ENCODE measurements at regions not wholly inside any gene's neighbourhood (a gene's known extent, or its start where the extent isn't known, plus 50 kb on each side); places are given as distances from the start of the nearest gene placed in this dataset.

- intact Hi-C loops (cut with DNase I) = no loop called here
- ATAC-seq (ENCODE audit: low FRiP score) = no peak
- no peak for DNase-seq
- no peaks in the 10 kb centered on the region for H3K4me1 ChIP-seq (ENCODE audit: control insufficient read depth in 1 of 2, insufficient read depth in 2 of 2, low read length in 2 of 2)
- 76 to 79% methylated on average over 3 of the region's 3 CpGs for WGBS, 2 donors
- no peak overlapping the region for H3K4me3 ChIP-seq (ENCODE audit: low read length in 2 of 2)
- no peak overlapping the region for H3K27ac ChIP-seq (ENCODE audit: low read depth in 1 of 2, low read length in 2 of 2)
- H3K9me3 ChIP-seq (ENCODE audit: control insufficient read depth, low read length) = no peaks in the 10 kb centered on the region
- H3K36me3 ChIP-seq (ENCODE audit: control insufficient read depth in 1 of 2, insufficient read depth in 2 of 2, low read length in 1 of 2) = no peaks in the 10 kb centered on the region
- H3K27me3 ChIP-seq (ENCODE audit: control insufficient read depth in 1 of 2, insufficient read depth in 2 of 2, low read length in 1 of 2) = no peaks in the 10 kb centered on the region
These were observed 101.0 kb upstream of the PTPRR start for GRCh38 chr12:71021491-71021890.

GRCh38 chr12:71019282-71019831, 98.8 kb upstream of the PTPRR start:
- H3K4me3 ChIP-seq (ENCODE audit: low read length in 2 of 2) = no peak overlapping the region
- no peaks in the 10 kb centered on the region for H3K27me3 ChIP-seq (ENCODE audit: control insufficient read depth in 1 of 2, insufficient read depth in 2 of 2, low read length in 1 of 2)
- H3K4me1 ChIP-seq (ENCODE audit: control insufficient read depth in 1 of 2, insufficient read depth in 2 of 2, low read length in 2 of 2) = no peaks in the 10 kb centered on the region
- ATAC-seq (ENCODE audit: low FRiP score) (no peak), DNase-seq (no peak)
- intact Hi-C loops (cut with DNase I) = loop anchor here in 1 of 2 donors (10.0 kb wide), 2 partner anchors 165 to 425 kb away; no protein-coding TSS in a partner anchor
- H3K27ac ChIP-seq (ENCODE audit: low read depth in 1 of 2, low read length in 2 of 2) = no peak overlapping the region
- no peaks in the 10 kb centered on the region for H3K9me3 ChIP-seq (ENCODE audit: control insufficient read depth, low read length)
- 83% methylated on average over 6 of the region's 6 CpGs for WGBS, 2 donors
- no peaks in the 10 kb centered on the region for H3K36me3 ChIP-seq (ENCODE audit: control insufficient read depth in 1 of 2, insufficient read depth in 2 of 2, low read length in 1 of 2)

DNA sequence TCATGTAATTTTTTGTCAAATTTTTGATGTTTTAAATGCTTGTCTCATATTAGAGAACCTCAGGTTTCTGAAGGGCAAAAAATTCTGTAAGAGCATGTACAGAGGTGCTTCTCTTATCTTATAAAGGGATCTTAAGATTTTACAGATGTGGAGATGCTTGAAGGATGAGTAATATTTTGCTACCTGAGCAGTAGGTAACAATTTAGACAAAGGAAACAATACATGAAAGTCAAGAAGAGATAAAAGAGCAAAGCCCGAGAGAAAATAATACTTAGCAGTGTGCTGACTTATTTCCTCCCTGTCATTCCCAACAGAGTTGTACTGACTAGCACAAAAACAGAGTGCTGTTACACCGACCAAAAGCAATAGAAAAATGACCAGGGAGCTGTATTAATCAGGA, 98.1 kb upstream of the PTPRR start:
- 79 to 81% methylated on average over 2 of the region's 2 CpGs for WGBS, 2 donors

GRCh38 chr12:71014180-71014785, 93.7 kb upstream of the PTPRR start:
- no peak for ATAC-seq (ENCODE audit: low FRiP score)
- Histone ChIP-seq H3K4me1 (ENCODE audit: control insufficient read depth in 1 of 2, insufficient read depth in 2 of 2, low read length in 2 of 2) (no peaks in the 10 kb centered on the region), H3K4me3 (ENCODE audit: low read length in 2 of 2) (no peak overlapping the region), H3K27ac (ENCODE audit: low read depth in 1 of 2, low read length in 2 of 2) (no peak overlapping the region), H3K36me3 (ENCODE audit: control insufficient read depth in 1 of 2, insufficient read depth in 2 of 2, low read length in 1 of 2) (no peaks in the 10 kb centered on the region), H3K9me3 (ENCODE audit: control insufficient read depth, low read length) (no peaks in the 10 kb centered on the region), H3K27me3 (ENCODE audit: control insufficient read depth in 1 of 2, insufficient read depth in 2 of 2, low read length in 1 of 2) (no peaks in the 10 kb centered on the region)
- WGBS, 2 donors = 3 to 9% methylated on average over 2 of the region's 2 CpGs
- no peak for DNase-seq
- intact Hi-C loops (cut with DNase I) = loop anchor here (2.0 to 10.0 kb wide), 5 partner anchors 157 to 419 kb away; no protein-coding TSS in a partner anchor

More for the DNA sequence above, 98.1 kb upstream of the PTPRR start:
- no peaks in the 10 kb centered on the region for H3K27me3 ChIP-seq (ENCODE audit: control insufficient read depth in 1 of 2, insufficient read depth in 2 of 2, low read length in 1 of 2)
- DNase-seq (no peak), ATAC-seq (ENCODE audit: low FRiP score) (no peak)
- intact Hi-C loops (cut with DNase I) = loop anchor here in 1 of 2 donors (10.0 kb wide), 2 partner anchors 164 to 424 kb away; no protein-coding TSS in a partner anchor
- no peaks in the 10 kb centered on the region for H3K36me3 ChIP-seq (ENCODE audit: control insufficient read depth in 1 of 2, insufficient read depth in 2 of 2, low read length in 1 of 2)
- no peaks in the 10 kb centered on the region for H3K9me3 ChIP-seq (ENCODE audit: control insufficient read depth, low read length)
- no peak overlapping the region for H3K4me3 ChIP-seq (ENCODE audit: low read length in 2 of 2)
- no peaks in the 10 kb centered on the region for H3K4me1 ChIP-seq (ENCODE audit: control insufficient read depth in 1 of 2, insufficient read depth in 2 of 2, low read length in 2 of 2)
- H3K27ac ChIP-seq (ENCODE audit: low read depth in 1 of 2, low read length in 2 of 2) = no peak overlapping the region

DNA sequence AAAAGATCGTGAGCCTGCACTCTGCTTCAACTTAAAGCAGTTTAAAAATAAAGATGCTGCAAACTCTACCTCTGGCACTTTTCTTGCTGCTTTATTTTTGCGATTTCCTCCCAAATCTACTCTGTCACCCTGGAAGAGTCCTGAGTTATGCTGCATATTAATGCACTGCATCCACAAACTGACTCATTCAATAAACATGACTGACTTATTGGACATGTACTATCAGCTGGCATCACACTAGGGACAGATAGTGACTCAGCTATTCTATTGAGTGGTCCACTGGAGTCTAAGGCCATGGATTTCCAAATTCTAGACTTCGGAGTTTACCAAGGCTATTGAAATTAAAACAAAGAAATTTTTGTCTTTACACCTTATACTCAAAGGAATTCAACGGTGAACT, 90.7 kb upstream of the PTPRR start:
- intact Hi-C loops (cut with DNase I) = loop anchor here (5.0 to 10.0 kb wide), 4 partner anchors 154 to 416 kb away; no protein-coding TSS in a partner anchor
- WGBS, 2 donors = 12 to 20% methylated on average over 4 of the region's 4 CpGs

GRCh38 chr12:71010143-71010479, 89.6 kb upstream of the PTPRR start:
- Histone ChIP-seq H3K4me1 (ENCODE audit: control insufficient read depth in 1 of 2, insufficient read depth in 2 of 2, low read length in 2 of 2) (no peaks in the 10 kb centered on the region), H3K36me3 (ENCODE audit: control insufficient read depth in 1 of 2, insufficient read depth in 2 of 2, low read length in 1 of 2) (no peaks in the 10 kb centered on the region), H3K27me3 (ENCODE audit: control insufficient read depth in 1 of 2, insufficient read depth in 2 of 2, low read length in 1 of 2) (no peaks in the 10 kb centered on the region), H3K27ac (ENCODE audit: low read depth in 1 of 2, low read length in 2 of 2) (no peak overlapping the region), H3K9me3 (ENCODE audit: control insufficient read depth, low read length) (no peaks in the 10 kb centered on the region), H3K4me3 (ENCODE audit: low read length in 2 of 2) (no peak overlapping the region)
- DNase-seq (no peak), ATAC-seq (ENCODE audit: low FRiP score) (no peak)
- 95 to 100% methylated on average over 1 of the region's 1 CpG for WGBS, 2 donors
- intact Hi-C loops (cut with DNase I) = loop anchor here (5.0 to 10.0 kb wide), 4 partner anchors 153 to 415 kb away; no protein-coding TSS in a partner anchor

More for the DNA sequence above, 90.7 kb upstream of the PTPRR start:
- ATAC-seq (ENCODE audit: low FRiP score) = peak; percentile 69
- no peaks in the 10 kb centered on the region for H3K27me3 ChIP-seq (ENCODE audit: control insufficient read depth in 1 of 2, insufficient read depth in 2 of 2, low read length in 1 of 2)
- no peak overlapping the region for H3K27ac ChIP-seq (ENCODE audit: low read depth in 1 of 2, low read length in 2 of 2)
- H3K4me3 ChIP-seq (ENCODE audit: low read length in 2 of 2) = no peak overlapping the region
- H3K9me3 ChIP-seq (ENCODE audit: control insufficient read depth, low read length) = no peaks in the 10 kb centered on the region
- no peaks in the 10 kb centered on the region for H3K4me1 ChIP-seq (ENCODE audit: control insufficient read depth in 1 of 2, insufficient read depth in 2 of 2, low read length in 2 of 2)
- no peaks in the 10 kb centered on the region for H3K36me3 ChIP-seq (ENCODE audit: control insufficient read depth in 1 of 2, insufficient read depth in 2 of 2, low read length in 1 of 2)
- DNase-seq = no peak

DNA sequence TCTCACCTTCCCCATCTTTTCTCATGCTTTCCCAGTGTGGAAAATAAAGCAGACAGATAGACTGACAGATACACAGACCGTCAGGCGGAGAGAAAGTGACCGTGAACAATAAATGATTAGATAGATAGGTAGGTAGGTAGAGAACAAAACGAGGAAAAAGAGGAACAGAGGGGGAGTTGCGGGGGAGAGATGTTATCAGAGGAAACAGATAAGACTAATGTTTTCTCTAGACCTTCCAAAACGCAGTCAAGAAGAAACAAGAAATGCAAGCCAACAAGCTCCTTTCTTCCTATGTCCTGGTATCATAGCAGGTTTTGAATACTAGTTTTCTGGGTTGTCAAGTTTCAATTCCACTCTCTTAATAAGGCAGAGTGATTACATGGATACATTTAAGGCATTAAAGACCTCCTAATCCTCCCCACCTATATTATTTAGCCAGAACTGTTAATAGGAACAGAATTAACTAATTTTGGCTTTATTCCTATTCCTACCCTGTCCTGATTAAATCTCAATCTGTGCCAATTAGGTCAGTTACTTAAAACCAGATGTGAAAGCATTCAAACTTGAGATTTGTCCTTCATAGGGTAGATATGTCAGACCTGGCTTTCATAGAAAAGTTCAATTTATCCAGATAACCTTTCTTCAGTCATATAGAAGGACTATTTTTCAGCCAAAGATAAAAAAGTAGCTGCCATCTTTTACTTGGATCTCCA, 89.0 kb upstream of the PTPRR start:
- Histone ChIP-seq H3K9me3 (ENCODE audit: control insufficient read depth, low read length) (no peaks in the 10 kb centered on the region), H3K4me3 (ENCODE audit: low read length in 2 of 2) (no peak overlapping the region), H3K36me3 (ENCODE audit: control insufficient read depth in 1 of 2, insufficient read depth in 2 of 2, low read length in 1 of 2) (no peaks in the 10 kb centered on the region), H3K27ac (ENCODE audit: low read depth in 1 of 2, low read length in 2 of 2) (no peak overlapping the region), H3K27me3 (ENCODE audit: control insufficient read depth in 1 of 2, insufficient read depth in 2 of 2, low read length in 1 of 2) (no peaks in the 10 kb centered on the region), H3K4me1 (ENCODE audit: control insufficient read depth in 1 of 2, insufficient read depth in 2 of 2, low read length in 2 of 2) (no peaks in the 10 kb centered on the region)
- WGBS, 2 donors = 78 to 80% methylated on average over 6 of the region's 6 CpGs
- intact Hi-C loops (cut with DNase I) = loop anchor here (5.0 to 10.0 kb wide), 4 partner anchors 152 to 415 kb away; no protein-coding TSS in a partner anchor
- ATAC-seq (ENCODE audit: low FRiP score) (no peak), DNase-seq (no peak)

DNA sequence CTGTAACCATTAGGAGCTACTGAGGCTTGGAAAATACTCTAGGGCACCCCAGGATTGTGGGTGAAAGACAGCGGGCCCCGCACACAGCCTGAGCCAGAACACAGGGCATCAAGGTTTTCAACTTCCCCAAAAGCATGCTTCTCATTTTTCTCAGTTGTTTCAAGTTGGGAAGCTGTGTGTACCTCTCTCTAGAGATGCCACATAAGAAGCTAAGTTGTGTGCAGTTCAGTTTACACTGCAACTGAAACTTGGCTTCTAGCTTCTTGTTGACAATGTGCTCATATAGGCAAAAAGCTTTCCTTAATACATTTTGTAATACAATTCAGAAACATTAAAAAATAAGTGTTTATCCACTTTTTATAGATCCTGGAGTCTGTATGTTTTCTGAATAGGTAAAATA, 88.1 kb upstream of the PTPRR start:
- WGBS, 2 donors = 88 to 94% methylated on average over 2 of the region's 2 CpGs
- H3K36me3 ChIP-seq (ENCODE audit: control insufficient read depth in 1 of 2, insufficient read depth in 2 of 2, low read length in 1 of 2) = no peaks in the 10 kb centered on the region
- DNase-seq (no peak), ATAC-seq (ENCODE audit: low FRiP score) (no peak)
- H3K27ac ChIP-seq (ENCODE audit: low read depth in 1 of 2, low read length in 2 of 2) = no peak overlapping the region
- intact Hi-C loops (cut with DNase I) = no loop called here
- no peaks in the 10 kb centered on the region for H3K27me3 ChIP-seq (ENCODE audit: control insufficient read depth in 1 of 2, insufficient read depth in 2 of 2, low read length in 1 of 2)
- H3K4me3 ChIP-seq (ENCODE audit: low read length in 2 of 2) = no peak overlapping the region
- H3K4me1 ChIP-seq (ENCODE audit: control insufficient read depth in 1 of 2, insufficient read depth in 2 of 2, low read length in 2 of 2) = no peaks in the 10 kb centered on the region
- no peaks in the 10 kb centered on the region for H3K9me3 ChIP-seq (ENCODE audit: control insufficient read depth, low read length)
